Muscle layer of duodenum (tissue), 2 donors: ENCODE measurements at regions not wholly inside any gene's neighbourhood (a gene's known extent, or its start where the extent isn't known, plus 50 kb on each side); places are given as distances from the start of the nearest gene placed in this dataset.

Experiments used
- H3K27ac ChIP-seq: one replicate; pipeline ENCODE4 v1.7.0; 2013; ENCODE audit warnings: mild to moderate bottlenecking, low read length
- H3K27me3 ChIP-seq: one replicate; pipeline ENCODE4 v1.7.0; 2013; ENCODE audit warnings: low read depth, mild to moderate bottlenecking, control low read depth, low read length
- H3K36me3 ChIP-seq, 2 donors: one replicate each; pipeline ENCODE4 v1.7.0; 2013; ENCODE audit warnings: low read length in 2 of 2, control low read depth in 1 of 2, mild to moderate bottlenecking in 1 of 2; ENCODE audit not compliant: insufficient read depth in 2 of 2, control insufficient read depth in 1 of 2
- H3K4me1 ChIP-seq, 2 donors: one replicate each; pipeline ENCODE4 v1.7.0; 2013; ENCODE audit warnings: low read length in 2 of 2, mild to moderate bottlenecking in 2 of 2, control low read depth in 1 of 2, moderate library complexity in 1 of 2; ENCODE audit not compliant: insufficient read depth in 2 of 2, control insufficient read depth in 1 of 2
- H3K4me3 ChIP-seq, 2 donors: one replicate each; pipeline ENCODE4 v1.7.0; 2013; ENCODE audit warnings: low read length in 2 of 2, low read depth in 1 of 2, mild to moderate bottlenecking in 1 of 2
- H3K9me3 ChIP-seq, 2 donors: one replicate each; pipeline ENCODE4 v1.7.0; 2013; ENCODE audit warnings: low read length in 2 of 2, control low read depth in 1 of 2, mild to moderate bottlenecking in 1 of 2; ENCODE audit not compliant: control insufficient read depth in 1 of 2
- donor health status: healthy.

- no peaks in the 10 kb centered on the region for H3K4me1 ChIP-seq
- H3K9me3 ChIP-seq = peaks cover 0 to 3% of the 10 kb centered on the region in 2 donors
- no peak overlapping the region for H3K27ac ChIP-seq
- H3K27me3 ChIP-seq = no peaks in the 10 kb centered on the region
- no peak overlapping the region for H3K4me3 ChIP-seq
- no peaks in the 10 kb centered on the region for H3K36me3 ChIP-seq
These were observed 353.6 kb upstream of the RPS6KA3 start for GRCh38 chrX:20620306-20620705.

- Histone ChIP-seq H3K36me3 (no peaks in the 10 kb centered on the region), H3K27me3 (no peaks in the 10 kb centered on the region), H3K27ac (no peak overlapping the region), H3K4me3 (no peak overlapping the region), H3K4me1 (no peaks in the 10 kb centered on the region), H3K9me3 (no peaks in the 10 kb centered on the region)
These were observed 343.3 kb upstream of the RPS6KA3 start for GRCh38 chrX:20609916-20610415.

DNA sequence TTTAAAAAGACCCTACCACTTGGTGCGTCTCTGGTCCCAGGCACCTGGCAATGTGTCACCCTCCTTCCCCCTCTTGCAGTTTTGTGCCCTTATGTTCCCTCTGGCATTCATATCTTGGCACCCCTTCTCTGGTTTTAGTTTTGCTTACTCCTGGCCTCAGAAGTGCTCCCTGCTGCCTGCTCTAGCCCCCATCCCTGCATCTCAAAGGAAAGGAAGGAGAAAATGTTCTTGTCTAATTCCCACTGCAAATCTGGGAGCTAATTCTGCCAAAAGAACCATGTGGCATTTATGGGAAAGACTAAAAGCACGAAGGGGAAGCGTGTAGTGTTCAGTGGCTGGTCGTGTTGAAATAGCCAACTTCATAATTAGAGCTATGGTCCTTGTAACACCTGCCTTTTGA, 340.1 kb upstream of the RPS6KA3 start:
- no peaks in the 10 kb centered on the region for H3K27me3 ChIP-seq
- no peaks in the 10 kb centered on the region for H3K36me3 ChIP-seq
- no peak overlapping the region for H3K4me3 ChIP-seq
- H3K4me1 ChIP-seq = no peaks in the 10 kb centered on the region
- no peak overlapping the region for H3K27ac ChIP-seq
- H3K9me3 ChIP-seq = no peaks in the 10 kb centered on the region

DNA sequence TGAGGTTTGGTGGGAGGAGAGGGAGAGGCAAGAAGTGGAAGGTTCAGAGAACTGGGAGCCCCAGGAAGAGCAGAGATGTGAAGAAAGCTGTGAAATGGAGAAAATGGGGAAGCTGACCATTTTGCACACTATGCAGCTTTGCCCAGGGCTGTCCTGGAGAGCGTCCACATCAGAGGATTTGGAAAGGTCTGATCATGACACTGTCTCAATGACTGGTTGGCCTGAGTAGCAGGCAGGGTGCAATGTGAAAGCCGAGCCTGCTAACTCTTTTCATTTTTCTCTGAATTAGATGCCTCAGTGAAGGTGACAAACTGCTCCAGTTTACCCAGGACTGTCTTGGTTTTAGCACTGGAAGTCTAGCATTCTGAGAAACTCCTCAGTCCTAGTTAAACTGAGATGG, 330.1 kb upstream of the RPS6KA3 start:
- Histone ChIP-seq H3K36me3 (no peaks in the 10 kb centered on the region), H3K27me3 (no peaks in the 10 kb centered on the region), H3K27ac (no peak overlapping the region), H3K4me1 (peaks cover 0 to 4% of the 10 kb centered on the region in 2 donors), H3K9me3 (no peaks in the 10 kb centered on the region), H3K4me3 (no peak overlapping the region)

DNA sequence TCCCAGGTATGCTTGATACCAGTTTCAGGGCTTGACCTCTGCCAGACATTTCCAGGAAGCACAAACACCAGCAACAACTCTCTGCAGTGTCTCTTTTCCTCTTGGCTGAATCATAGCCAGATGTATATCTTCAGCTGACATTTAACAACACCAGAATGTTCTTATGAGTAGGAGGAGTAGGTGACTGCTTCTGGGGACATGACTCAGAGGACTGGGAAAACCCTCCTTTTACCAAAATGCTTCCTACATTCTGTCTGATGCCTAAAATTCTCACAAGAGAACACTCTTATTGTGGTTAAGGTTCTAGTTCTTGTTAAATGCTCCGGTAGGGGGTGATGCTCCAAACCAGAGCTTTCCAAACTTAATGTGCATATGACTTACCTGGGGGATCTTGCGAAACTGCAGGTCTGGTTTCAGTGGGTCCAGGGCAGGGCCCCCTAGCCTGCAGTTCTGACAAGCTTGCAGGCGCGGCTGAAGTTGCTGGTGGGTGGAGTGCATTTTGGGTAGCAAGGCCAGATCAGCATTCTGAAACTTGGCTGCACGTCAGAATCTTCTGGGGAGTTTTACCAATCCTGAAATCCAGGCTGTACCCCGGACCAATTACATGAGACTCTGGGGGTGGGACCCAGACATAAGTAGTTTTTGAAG, 329.3 kb upstream of the RPS6KA3 start:
- no peaks in the 10 kb centered on the region for H3K27me3 ChIP-seq
- H3K4me1 ChIP-seq = peaks cover 0 to 4% of the 10 kb centered on the region in 2 donors
- no peak overlapping the region for H3K4me3 ChIP-seq
- H3K36me3 ChIP-seq = no peaks in the 10 kb centered on the region
- no peaks in the 10 kb centered on the region for H3K9me3 ChIP-seq
- H3K27ac ChIP-seq = no peak overlapping the region

DNA sequence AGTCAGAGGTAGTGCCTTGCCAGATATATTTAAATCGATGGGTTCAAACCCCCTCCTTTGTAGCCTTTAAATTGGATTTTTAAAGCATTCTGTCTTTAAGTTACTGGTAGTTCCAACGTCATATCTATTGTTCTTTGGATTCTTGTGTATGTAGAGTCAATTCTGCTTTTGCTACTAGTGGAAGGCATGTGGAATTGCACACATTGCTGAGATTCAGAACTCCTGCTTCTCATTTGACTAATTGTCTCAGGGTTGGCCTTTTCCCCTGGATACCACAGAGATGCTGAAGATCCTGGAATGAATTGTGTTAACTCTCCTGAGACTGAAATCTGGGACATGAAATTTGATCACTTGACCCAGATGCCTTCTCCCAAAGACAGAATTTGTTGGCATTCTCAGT, 328.3 kb upstream of the RPS6KA3 start:
- Histone ChIP-seq H3K9me3 (no peaks in the 10 kb centered on the region), H3K27ac (no peak overlapping the region), H3K36me3 (no peaks in the 10 kb centered on the region), H3K4me1 (peaks cover 0 to 4% of the 10 kb centered on the region in 2 donors), H3K4me3 (no peak overlapping the region), H3K27me3 (no peaks in the 10 kb centered on the region)

- H3K27ac ChIP-seq = no peak overlapping the region
- H3K9me3 ChIP-seq = no peaks in the 10 kb centered on the region
- no peaks in the 10 kb centered on the region for H3K36me3 ChIP-seq
These were observed 327.1 kb upstream of the RPS6KA3 start for GRCh38 chrX:20593836-20594235.

DNA sequence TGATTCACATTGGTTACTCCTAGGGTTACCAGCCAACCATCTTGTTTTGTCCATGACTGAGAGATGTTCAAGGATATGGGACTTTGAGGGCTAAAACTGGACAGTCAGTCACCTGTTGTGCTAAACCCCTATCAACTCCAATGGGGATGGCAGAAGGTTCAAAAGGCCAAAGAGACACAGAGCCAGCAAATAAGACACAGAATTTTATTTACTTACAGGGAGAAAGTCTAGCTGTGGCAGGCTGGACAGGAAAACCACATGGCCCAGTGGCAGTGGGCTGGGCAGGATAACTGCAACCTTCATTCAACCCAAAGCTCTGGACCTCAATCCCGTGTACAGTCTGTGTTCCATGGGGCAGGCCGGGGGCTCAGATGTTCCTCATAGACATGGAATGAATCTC, 326.7 kb upstream of the RPS6KA3 start:
- no peaks in the 10 kb centered on the region for H3K9me3 ChIP-seq
- H3K36me3 ChIP-seq = no peaks in the 10 kb centered on the region
- H3K27me3 ChIP-seq = no peaks in the 10 kb centered on the region
- peaks cover 0 to 4% of the 10 kb centered on the region in 2 donors for H3K4me1 ChIP-seq
- no peak overlapping the region for H3K27ac ChIP-seq
- no peak overlapping the region for H3K4me3 ChIP-seq

More at GRCh38 chrX:20593836-20594235, 327.1 kb upstream of the RPS6KA3 start:
- Histone ChIP-seq H3K4me1 (peaks cover 0 to 4% of the 10 kb centered on the region in 2 donors), H3K27me3 (no peaks in the 10 kb centered on the region), H3K4me3 (no peak overlapping the region)

DNA sequence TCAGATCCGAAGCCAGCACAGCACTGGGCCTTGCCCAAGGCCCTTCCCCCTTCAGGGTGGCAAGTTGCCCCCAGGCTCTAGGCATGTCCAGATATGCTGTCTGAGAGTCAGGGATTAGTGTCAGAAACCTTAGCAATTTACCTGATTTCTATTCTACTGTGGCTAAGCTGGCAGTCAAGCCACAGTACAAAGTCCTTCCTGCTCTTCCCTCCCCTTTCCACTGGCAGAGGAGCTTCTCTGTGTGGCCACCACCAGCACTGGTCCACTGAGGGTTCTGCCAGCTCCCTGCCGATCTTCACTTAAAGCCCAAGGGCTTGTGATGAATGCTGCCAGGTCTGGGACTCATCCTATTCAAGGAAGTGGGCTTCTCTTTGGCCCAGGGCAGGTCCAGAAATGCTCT, 324.5 kb upstream of the RPS6KA3 start:
- Histone ChIP-seq H3K36me3 (no peaks in the 10 kb centered on the region), H3K27me3 (no peaks in the 10 kb centered on the region), H3K4me3 (no peak overlapping the region), H3K27ac (no peak overlapping the region), H3K4me1 (peaks cover 0 to 4% of the 10 kb centered on the region in 2 donors), H3K9me3 (peaks cover 0 to 4% of the 10 kb centered on the region in 2 donors)

DNA sequence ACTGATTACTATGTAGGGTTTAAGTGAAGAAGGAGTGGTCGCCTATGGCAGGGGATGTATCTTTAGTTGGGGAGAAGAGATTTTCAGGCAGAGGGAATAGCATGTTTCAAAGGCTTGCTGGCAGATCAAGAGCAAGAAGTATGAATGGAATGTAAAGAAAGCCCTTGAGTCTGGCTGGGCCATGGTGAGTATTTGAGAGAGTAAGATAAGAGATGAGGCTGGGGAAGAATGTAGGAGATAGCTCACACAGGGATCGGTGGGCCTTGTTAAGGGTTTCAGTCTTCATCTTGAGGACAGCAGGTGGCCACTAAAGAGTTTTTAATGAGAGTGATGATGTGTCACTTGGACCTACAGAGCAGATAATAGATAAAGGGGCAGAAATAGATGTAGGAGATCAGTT, 319.1 kb upstream of the RPS6KA3 start:
- no peak overlapping the region for H3K27ac ChIP-seq
- H3K9me3 ChIP-seq = peaks cover 0 to 4% of the 10 kb centered on the region in 2 donors
- no peaks in the 10 kb centered on the region for H3K4me1 ChIP-seq
- no peak overlapping the region for H3K4me3 ChIP-seq
- H3K36me3 ChIP-seq = no peaks in the 10 kb centered on the region
- no peaks in the 10 kb centered on the region for H3K27me3 ChIP-seq

DNA sequence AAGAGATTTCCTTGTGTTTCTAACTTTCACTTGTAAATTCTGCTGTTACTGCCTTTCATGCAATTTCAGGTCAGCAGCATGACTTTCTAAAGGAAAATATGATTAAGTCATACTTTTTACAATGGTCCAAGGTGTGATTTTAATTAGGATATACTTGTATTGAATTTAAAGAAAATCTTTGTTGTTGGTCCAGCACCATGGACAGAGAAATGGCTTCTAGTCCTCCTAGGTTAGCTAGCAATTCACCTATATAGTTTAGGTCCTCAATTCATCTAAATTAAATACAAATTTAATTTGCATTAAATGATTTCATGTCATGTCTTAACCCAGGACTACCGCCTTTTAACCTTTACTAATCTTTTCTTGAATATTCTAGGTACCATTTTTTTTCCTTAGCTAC, 304.9 kb upstream of the RPS6KA3 start:
- Histone ChIP-seq H3K27ac (no peak overlapping the region), H3K27me3 (no peaks in the 10 kb centered on the region)

DNA sequence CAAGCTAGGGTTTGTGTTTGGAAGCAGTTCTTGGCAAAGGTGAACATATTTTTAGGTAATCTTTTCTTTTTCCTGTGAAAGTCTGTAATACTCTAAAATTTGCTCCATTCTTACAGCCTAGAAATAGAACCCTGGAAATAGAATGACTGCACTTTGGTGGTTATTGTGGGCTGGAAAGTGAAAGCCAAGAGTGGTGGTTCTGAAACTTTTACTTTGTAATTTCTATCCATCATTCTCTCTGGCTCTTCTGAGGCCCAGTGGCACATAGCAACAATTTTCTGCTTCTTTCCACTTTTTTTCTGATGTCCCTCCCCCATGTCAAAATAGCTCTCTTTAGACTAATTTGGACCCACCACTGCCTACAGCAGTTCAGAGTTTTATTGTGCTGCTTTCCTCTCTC, 300.4 kb upstream of the RPS6KA3 start:
- Histone ChIP-seq H3K4me1 (no peaks in the 10 kb centered on the region), H3K4me3 (no peak overlapping the region), H3K27ac (no peak overlapping the region), H3K9me3 (no peaks in the 10 kb centered on the region), H3K27me3 (no peaks in the 10 kb centered on the region), H3K36me3 (no peaks in the 10 kb centered on the region)

More for the DNA sequence above, 304.9 kb upstream of the RPS6KA3 start:
- Histone ChIP-seq H3K36me3 (no peaks in the 10 kb centered on the region), H3K4me1 (no peaks in the 10 kb centered on the region), H3K9me3 (no peaks in the 10 kb centered on the region), H3K4me3 (no peak overlapping the region)
